GM12878 (cell line): ENCODE measurements at regions not wholly inside any gene's neighbourhood (a gene's known extent, or its start where the extent isn't known, plus 50 kb on each side); places are given as distances from the start of the nearest gene placed in this dataset.
"Not testable (repeated sequence)": the region's sequence is repeated elsewhere in the genome, so short reads cannot be mapped to it uniquely, and the experiment has no call there.

Experiments used
- ATAC-seq: fragments of 200-7000 bp; cut with Tn5 transposase; 3 replicates; pipeline ENCODE4 v1.9.1; 2020; ENCODE audit warnings: mild to moderate bottlenecking, moderate library complexity
- BruUV-seq: library from RNA; stranded (reverse); fragments of 400-500 nt; replicated peaks from 2 replicates; lab custom pipeline; 2021; lab: Mats Ljungman, UMichigan
- CTCF ChIA-PET: fragments of 300-600 bp; sonication (Branson Sonifier 250); formaldehyde crosslinking; extraction: SDS; loops from one replicate; lab custom pipeline; 2021; ENCODE audit warnings: inconsistent platforms; lab: Yijun Ruan, JAX
- POLR2A ChIA-PET: fragments of 350-600 bp; formaldehyde crosslinking; extraction: SDS; loops from one replicate; lab custom pipeline; 2021; ENCODE audit warnings: inconsistent platforms; lab: Charles Lee
- RAD21 ChIA-PET: fragments of 300-600 bp; sonication (Branson Sonifier 250); formaldehyde crosslinking; loops from one replicate; lab custom pipeline; 2023; ENCODE audit warnings: antibody characterized with exemption; ENCODE audit not compliant: unreplicated experiment; lab: Charles Lee
- SMC1A ChIA-PET: fragments of 300-600 bp; sonication (Branson Sonifier 250); formaldehyde crosslinking; loops from one replicate; lab custom pipeline; 2023; ENCODE audit not compliant: unreplicated experiment, uncharacterized antibody; lab: Charles Lee
- DNase-seq: peaks from one replicate; pipeline ENCODE4 v3.0.0-alpha.2; 2011; ENCODE audit warnings: low read depth, low spot score
- FAIRE-seq: peaks from 3 replicates; lab custom pipeline; 2011; peaks lifted over from hg19 to GRCh38; lab: Jason Lieb, UNC
- H2AFZ ChIP-seq: 2 replicates; pipeline ENCODE4 v1.6.0; 2011; ENCODE audit warnings: low read depth, low read length, control low read depth; ENCODE audit not compliant: control insufficient read depth
- H3K27ac ChIP-seq: 2 replicates; pipeline ENCODE4 v1.5.1; 2011; ENCODE audit warnings: control low read depth; ENCODE audit not compliant: control insufficient read depth, insufficient read depth
- H3K27me3 ChIP-seq, 2 experiments: replicated peaks in 1 of 2; 2 replicates each; pipeline versions ENCODE4 v1.6.0 to v1.6.1; 2011; ENCODE audit warnings: low read length in 1 of 2; ENCODE audit not compliant: control insufficient read depth in 2 of 2, insufficient read depth in 2 of 2
- H3K36me3 ChIP-seq, 2 experiments: 2 replicates each; pipeline ENCODE4 v1.5.1; 2011; ENCODE audit warnings: low read length in 1 of 2; ENCODE audit not compliant: control insufficient read depth in 2 of 2, insufficient read depth in 2 of 2
- H3K4me1 ChIP-seq: 2 replicates; pipeline ENCODE4 v1.6.1; 2011; ENCODE audit warnings: mild to moderate bottlenecking, low read length, moderate library complexity, mixed read lengths; ENCODE audit not compliant: control insufficient read depth, insufficient read depth
- H3K4me2 ChIP-seq: 2 replicates; pipeline ENCODE4 v1.6.0; 2011; ENCODE audit warnings: control low read depth; ENCODE audit not compliant: control insufficient read depth, insufficient read depth
- H3K4me3 ChIP-seq: fragments of 200-600 bp; sonication (generic); 2 replicates; pipeline ENCODE4 v1.5.1; 2016
- H3K79me2 ChIP-seq: 2 replicates; pipeline ENCODE4 v1.6.0; 2011; ENCODE audit warnings: low read length; ENCODE audit not compliant: control insufficient read depth, insufficient read depth
- H3K9ac ChIP-seq: 2 replicates; pipeline ENCODE4 v1.8.0; 2011; ENCODE audit warnings: low read length, control low read depth, mixed read lengths; ENCODE audit not compliant: control insufficient read depth, insufficient read depth
- H3K9me3 ChIP-seq: replicated peaks from 3 replicates; pipeline ENCODE4 v1.5.1; 2011; ENCODE audit warnings: mild to moderate bottlenecking, low read length; ENCODE audit not compliant: control insufficient read depth, insufficient read depth
- H4K20me1 ChIP-seq: 2 replicates; pipeline ENCODE4 v1.6.0; 2011; ENCODE audit not compliant: control insufficient read depth, insufficient read depth
- IKZF2 ChIP-seq, 2 experiments: fragments of 450-650 bp; IDR thresholded peaks; 2 replicates each; pipeline ENCODE4 v1.6.1; 2017; ENCODE audit warnings: mild to moderate bottlenecking in 2 of 2, moderate library complexity in 2 of 2
- RCOR1 ChIP-seq: conservative IDR thresholded peaks from 2 replicates; pipeline ENCODE4 v1.6.1; 2012; ENCODE audit warnings: low read depth, low read length, improper control_type of control experiment
- WGBS: methylation state at CpG from one replicate; pipeline ENCODE4 v1.1.6; 2016; ENCODE audit warnings: low lambda C conversion rate; ENCODE audit not compliant: insufficient replicate concordance, insufficient coverage; ENCODE audit errors: missing lambda C conversion rate; 5-methylcytosine and 5-hydroxymethylcytosine counted together
- in situ Hi-C: fragments of 300-500 bp; cut with MboI; formaldehyde crosslinking; loops from 9 replicates; pipeline ENCODE4 v1.14.3; 2018; ENCODE audit warnings: mixed read lengths
- intact Hi-C: fragments of 100-400 bp; cut with micrococcal nuclease; formaldehyde crosslinking; loops from one replicate; pipeline ENCODE4 v1.14.2; 2022; ENCODE audit not compliant: unreplicated experiment

DNA sequence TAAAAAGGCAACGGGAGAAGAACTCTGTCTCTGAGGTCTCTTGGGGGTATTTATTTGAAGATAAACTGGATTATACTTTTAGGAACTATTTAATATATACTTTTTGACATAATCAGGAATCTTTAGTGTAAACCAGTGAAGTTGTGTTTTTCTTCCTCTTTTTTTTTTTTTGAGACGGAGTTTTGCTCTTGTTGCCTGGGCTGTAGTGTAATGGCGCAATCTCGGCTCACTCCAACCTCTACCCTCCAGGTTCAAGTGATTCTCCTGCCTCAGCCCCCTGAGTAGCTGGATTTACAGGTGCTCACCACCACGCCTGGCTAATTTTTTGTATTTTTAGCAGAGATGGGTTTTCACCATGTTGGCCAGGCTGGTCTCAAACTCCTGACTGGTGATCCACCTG is 68.5 kb upstream of the MAN2A1 start:
- H3K9me3 ChIP-seq, H3K9ac ChIP-seq, CTCF ChIA-PET, FAIRE-seq, H4K20me1 ChIP-seq, RAD21 ChIA-PET, H3K4me1 ChIP-seq, intact Hi-C loops, ATAC-seq, DNase-seq, H3K79me2 ChIP-seq, H2AFZ ChIP-seq, SMC1A ChIA-PET, H3K4me3 ChIP-seq, in situ Hi-C loops, POLR2A ChIA-PET, H3K27ac ChIP-seq, H3K4me2 ChIP-seq, H3K36me3 ChIP-seq, H3K27me3 ChIP-seq, BruUV-seq: not testable (repeated sequence)
- WGBS = 36% methylated on average over 3 of the region's 5 CpGs

DNA sequence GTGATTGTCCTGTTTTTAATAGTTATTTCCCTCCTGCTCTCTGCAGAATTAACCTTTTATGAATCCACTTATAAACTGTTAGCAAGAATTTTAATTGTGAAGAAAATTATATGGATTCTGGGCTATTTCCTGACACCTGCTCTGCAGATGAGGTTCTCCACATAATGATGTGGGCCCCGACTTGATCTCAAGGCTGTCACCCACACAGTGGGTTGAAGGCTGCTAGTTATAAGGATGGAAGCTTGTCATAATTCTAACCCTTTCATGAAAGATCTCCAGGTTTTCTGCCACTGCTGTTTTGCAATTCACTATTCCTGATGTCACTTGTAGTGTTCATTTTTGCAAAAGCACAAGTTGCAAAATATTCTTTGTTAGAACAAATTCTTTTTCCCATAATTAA is 69.1 kb upstream of the MAN2A1 start:
- H3K4me2 ChIP-seq = no peak overlapping the region
- intact Hi-C loops = no loop called here
- H3K27me3 ChIP-seq = no peaks in the 10 kb centered on the region
- H3K9me3 ChIP-seq = no peaks in the 10 kb centered on the region
- no peak for TF ChIP-seq RCOR1
- no peak for TF ChIP-seq IKZF2 (IDR thresholded peaks at IDR 0.05)
- TF ChIP-seq, all 136 proteins: peak for 0
- POLR2A ChIA-PET = no interaction called here
- Histone ChIP-seq H3K79me2 (no peaks in the 10 kb centered on the region), H3K9ac (no peak overlapping the region), H3K36me3 (no peaks in the 10 kb centered on the region), H4K20me1 (no peaks in the 10 kb centered on the region), H3K4me1 (no peaks in the 10 kb centered on the region), H3K27ac (no peak overlapping the region), H3K4me3 (no peak overlapping the region), H2AFZ (no peak overlapping the region)
- 0% methylated on average over 1 of the region's 1 CpG for WGBS
- RAD21 ChIA-PET = no interaction called here
- DNase-seq (no peak), FAIRE-seq (no peak), ATAC-seq (no peak)
- CTCF ChIA-PET = no interaction called here
- in situ Hi-C loops = no loop called here
- SMC1A ChIA-PET = interaction anchor here (1.4 kb wide), 1 partner anchor 30 kb away, joined by 3 read pairs; no protein-coding TSS in a partner anchor
- BruUV-seq = no TSS peak
